Endodermal cell (in vitro differentiated cells): ENCODE measurements at regions not wholly inside any gene's neighbourhood (a gene's known extent, or its start where the extent isn't known, plus 50 kb on each side); places are given as distances from the start of the nearest gene placed in this dataset.

Experiments
- DNase-seq: peaks from one replicate; pipeline ENCODE4 v3.0.0-alpha.2; 2017
- H3K27ac ChIP-seq: 2 replicates; pipeline ENCODE4 v1.5.1; 2013; ENCODE audit warnings: mild to moderate bottlenecking, low read depth, low read length, moderate library complexity
- H3K27me3 ChIP-seq: 2 replicates; pipeline ENCODE4 v1.6.1; 2013; ENCODE audit warnings: mild to moderate bottlenecking, low read length, moderate library complexity; ENCODE audit not compliant: insufficient read depth, control insufficient read depth, poor library complexity, severe bottlenecking
- H3K36me3 ChIP-seq: 2 replicates; pipeline ENCODE4 v1.7.0; 2013; ENCODE audit warnings: mild to moderate bottlenecking, low read length, moderate library complexity; ENCODE audit not compliant: control insufficient read depth, insufficient read depth
- H3K4me1 ChIP-seq: one replicate; pipeline ENCODE4 v1.7.0; 2013; ENCODE audit warnings: low read length; ENCODE audit not compliant: control insufficient read depth, insufficient read depth
- H3K4me3 ChIP-seq: 2 replicates; pipeline ENCODE4 v1.5.1; 2013; ENCODE audit warnings: mild to moderate bottlenecking, low read length, moderate library complexity
- H3K9ac ChIP-seq: 2 replicates; pipeline ENCODE4 v1.6.1; 2013; ENCODE audit warnings: mild to moderate bottlenecking, low read length, moderate library complexity; ENCODE audit not compliant: poor library complexity, severe bottlenecking; ENCODE audit errors: extremely low read depth
- H3K9me3 ChIP-seq: 2 replicates; pipeline ENCODE4 v1.6.1; 2013; ENCODE audit warnings: mild to moderate bottlenecking, low read length, moderate library complexity; ENCODE audit not compliant: control insufficient read depth
- H3K27ac Mint-ChIP-seq: 2 replicates; pipeline ENCODE4 v1.8.0; 2020; ENCODE audit warnings: mixed read lengths
- H3K27me3 Mint-ChIP-seq: 2 replicates; pipeline ENCODE4 v1.8.0; 2021; ENCODE audit warnings: mild to moderate bottlenecking, mixed read lengths; ENCODE audit not compliant: insufficient read depth
- H3K36me3 Mint-ChIP-seq: 2 replicates; pipeline ENCODE4 v1.8.0; 2020; ENCODE audit warnings: low read depth, mixed read lengths
- H3K4me1 Mint-ChIP-seq: 2 replicates; pipeline ENCODE4 v1.8.0; 2020; ENCODE audit warnings: mixed read lengths
- H3K4me3 Mint-ChIP-seq: 2 replicates; pipeline ENCODE4 v1.8.0; 2020; ENCODE audit warnings: mild to moderate bottlenecking, moderate library complexity, mixed read lengths
- H3K9me3 Mint-ChIP-seq: 2 replicates; pipeline ENCODE4 v1.8.0; 2020; ENCODE audit warnings: mild to moderate bottlenecking, mixed read lengths
- WGBS, 2 experiments: methylation state at CpG; one replicate each; pipeline versions ENCODE4 v1.1.5 to v1.1.7; 2013; ENCODE audit warnings: missing lambda C conversion rate in 2 of 2, mixed read lengths in 1 of 2; ENCODE audit not compliant: insufficient coverage in 1 of 2, insufficient read length in 1 of 2; 5-methylcytosine and 5-hydroxymethylcytosine counted together
- TF ChIP-seq, protein P1 (sequence below): fragments of 200-600 bp; sonication (generic); conservative IDR thresholded peaks from 2 replicates; pipeline ENCODE4 v1.5.0; 2021; ENCODE audit warnings: antibody characterized with exemption, mild to moderate bottlenecking

DNA sequence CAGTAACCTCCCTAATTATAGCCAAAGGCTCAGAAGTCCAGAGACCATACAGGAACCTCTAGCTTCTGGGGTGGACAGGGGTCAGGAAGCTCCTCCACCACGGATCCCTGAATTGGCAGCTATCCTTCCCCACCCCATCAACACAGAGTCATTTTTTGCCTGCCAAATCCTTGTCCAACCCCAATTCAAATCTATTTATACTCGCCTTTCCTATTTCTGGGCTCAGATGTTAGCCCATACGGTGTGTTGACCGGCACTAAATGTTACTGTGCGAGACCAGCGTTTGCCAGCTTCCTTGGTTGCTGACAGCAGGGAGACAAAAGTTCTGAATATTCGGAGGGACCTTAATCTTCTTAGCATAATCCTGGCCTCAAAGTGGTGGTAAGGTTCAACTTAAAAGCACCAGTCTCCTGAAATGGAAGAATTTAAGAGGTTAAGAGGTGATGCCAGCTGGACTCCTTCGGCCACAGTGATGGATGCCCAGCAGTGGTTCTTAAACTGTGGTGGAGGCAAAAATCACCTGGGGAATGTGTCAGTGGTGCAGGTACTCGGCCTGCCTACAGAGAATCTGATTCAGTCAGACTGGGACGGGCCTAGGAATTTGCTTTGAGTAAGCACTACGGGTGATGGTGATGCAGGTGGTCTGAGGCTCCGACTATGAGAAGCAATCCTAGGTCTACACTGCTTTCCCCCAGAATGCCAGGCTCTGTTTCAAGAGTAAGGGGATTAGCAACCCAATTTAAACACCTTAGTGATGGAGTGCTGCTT lies 204.8 kb upstream of the MEF2C start:
- peaks cover 15% of the 10 kb centered on the region for H3K27me3 Mint-ChIP-seq
- Histone ChIP-seq H3K27ac (no peak overlapping the region), H3K9ac (no peak overlapping the region), H3K9me3 (no peaks in the 10 kb centered on the region), H3K4me1 (no peaks in the 10 kb centered on the region), H3K27me3 (no peaks in the 10 kb centered on the region), H3K36me3 (no peaks in the 10 kb centered on the region), H3K4me3 (no peak overlapping the region)
- peaks cover 7% of the 10 kb centered on the region for H3K4me1 Mint-ChIP-seq
- no peaks in the 10 kb centered on the region for H3K36me3 Mint-ChIP-seq
- TF ChIP-seq, protein P1, sequence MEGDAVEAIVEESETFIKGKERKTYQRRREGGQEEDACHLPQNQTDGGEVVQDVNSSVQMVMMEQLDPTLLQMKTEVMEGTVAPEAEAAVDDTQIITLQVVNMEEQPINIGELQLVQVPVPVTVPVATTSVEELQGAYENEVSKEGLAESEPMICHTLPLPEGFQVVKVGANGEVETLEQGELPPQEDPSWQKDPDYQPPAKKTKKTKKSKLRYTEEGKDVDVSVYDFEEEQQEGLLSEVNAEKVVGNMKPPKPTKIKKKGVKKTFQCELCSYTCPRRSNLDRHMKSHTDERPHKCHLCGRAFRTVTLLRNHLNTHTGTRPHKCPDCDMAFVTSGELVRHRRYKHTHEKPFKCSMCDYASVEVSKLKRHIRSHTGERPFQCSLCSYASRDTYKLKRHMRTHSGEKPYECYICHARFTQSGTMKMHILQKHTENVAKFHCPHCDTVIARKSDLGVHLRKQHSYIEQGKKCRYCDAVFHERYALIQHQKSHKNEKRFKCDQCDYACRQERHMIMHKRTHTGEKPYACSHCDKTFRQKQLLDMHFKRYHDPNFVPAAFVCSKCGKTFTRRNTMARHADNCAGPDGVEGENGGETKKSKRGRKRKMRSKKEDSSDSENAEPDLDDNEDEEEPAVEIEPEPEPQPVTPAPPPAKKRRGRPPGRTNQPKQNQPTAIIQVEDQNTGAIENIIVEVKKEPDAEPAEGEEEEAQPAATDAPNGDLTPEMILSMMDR: no peak
- no peaks in the 10 kb centered on the region for H3K9me3 Mint-ChIP-seq
- WGBS, 2 experiments: 79 to 85% methylated on average over 10 to 12 of the region's 12 CpGs
- no peak overlapping the region for H3K27ac Mint-ChIP-seq
- peak; percentile 66 for DNase-seq
- no peak overlapping the region for H3K4me3 Mint-ChIP-seq

DNA sequence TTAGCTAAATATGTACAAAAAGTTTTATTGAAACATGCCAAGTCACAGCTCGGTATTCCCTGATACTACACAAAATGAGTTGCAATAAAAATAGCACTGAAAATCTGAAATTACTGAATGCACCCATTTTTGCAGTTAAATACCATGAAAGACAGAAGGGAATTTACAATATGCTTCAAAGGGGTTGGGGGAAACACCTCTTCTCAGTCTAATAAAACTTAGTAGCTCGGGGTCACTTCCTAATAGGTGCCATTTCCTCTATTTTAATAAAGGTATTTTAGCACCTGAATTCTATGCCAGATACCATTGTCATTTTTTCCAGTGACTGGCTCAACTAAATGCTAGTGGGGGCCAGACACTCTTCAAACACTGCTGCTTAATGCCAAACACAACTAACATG lies 204.1 kb upstream of the MEF2C start:
- WGBS, 2 experiments: 89 to 100% methylated on average over 2 of the region's 2 CpGs
- no peaks in the 10 kb centered on the region for H3K27me3 ChIP-seq
- H3K27ac ChIP-seq: no peak overlapping the region
- Mint-ChIP-seq H3K4me1 (peaks cover 7% of the 10 kb centered on the region), H3K9me3 (no peaks in the 10 kb centered on the region), H3K27me3 (peaks cover 15% of the 10 kb centered on the region), H3K27ac (no peak overlapping the region), H3K4me3 (no peak overlapping the region), H3K36me3 (no peaks in the 10 kb centered on the region)
- no peak for DNase-seq
- H3K4me1 ChIP-seq: no peaks in the 10 kb centered on the region
- H3K9ac ChIP-seq: no peak overlapping the region
- no peaks in the 10 kb centered on the region for H3K36me3 ChIP-seq
- TF ChIP-seq, protein P1: no peak
- no peak overlapping the region for H3K4me3 ChIP-seq
- no peaks in the 10 kb centered on the region for H3K9me3 ChIP-seq

DNA sequence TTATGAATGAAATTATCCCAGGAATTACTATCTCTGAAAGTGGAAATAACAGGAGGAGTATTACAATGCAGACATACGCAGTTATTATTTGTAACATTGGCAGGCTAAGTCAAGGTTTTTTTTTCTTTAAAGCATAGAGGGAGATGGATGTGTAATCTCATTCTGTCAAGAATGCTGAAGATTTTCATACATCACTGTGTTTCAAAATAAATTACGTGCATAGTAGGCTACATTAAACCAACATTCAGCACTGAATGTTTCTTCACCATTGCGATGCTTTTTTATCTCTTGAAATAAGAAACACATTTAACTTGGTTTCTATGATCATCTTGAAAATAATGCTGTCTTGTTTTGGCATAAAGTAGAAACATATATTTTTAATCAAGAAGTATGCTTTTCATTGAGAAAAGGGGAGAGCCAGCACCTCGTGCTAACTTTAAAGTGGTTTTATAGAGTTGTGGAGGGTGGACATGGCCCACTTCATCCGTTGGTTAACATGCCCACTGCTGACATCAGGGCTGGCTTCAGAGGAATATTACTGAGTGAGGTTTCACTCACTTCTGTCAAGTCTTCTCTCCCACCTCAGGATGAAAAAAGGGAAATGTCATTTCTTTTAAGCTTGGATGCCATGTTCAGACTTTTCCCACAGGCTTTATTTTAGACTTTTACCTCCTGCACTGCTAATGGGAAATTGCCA lies 203.6 kb upstream of the MEF2C start:
- DNase-seq: no peak
- Histone ChIP-seq H3K27ac (no peak overlapping the region), H3K9ac (no peak overlapping the region), H3K36me3 (no peaks in the 10 kb centered on the region), H3K9me3 (no peaks in the 10 kb centered on the region), H3K27me3 (no peaks in the 10 kb centered on the region), H3K4me3 (no peak overlapping the region), H3K4me1 (no peaks in the 10 kb centered on the region)
- H3K36me3 Mint-ChIP-seq: no peaks in the 10 kb centered on the region
- H3K4me1 Mint-ChIP-seq: peaks cover 7% of the 10 kb centered on the region
- peaks cover 15% of the 10 kb centered on the region for H3K27me3 Mint-ChIP-seq
- TF ChIP-seq, protein P1: no peak
- H3K4me3 Mint-ChIP-seq: no peak overlapping the region
- H3K27ac Mint-ChIP-seq: no peak overlapping the region
- no peaks in the 10 kb centered on the region for H3K9me3 Mint-ChIP-seq
- WGBS, 2 experiments: 91 to 96% methylated on average over 3 to 5 of the region's 5 CpGs
